Caco-2 (cell line): ENCODE measurements at regions not wholly inside any gene's neighbourhood (a gene's known extent, or its start where the extent isn't known, plus 50 kb on each side); places are given as distances from the start of the nearest gene placed in this dataset.

Experiments
- BruUV-seq: library from RNA; stranded (reverse); fragments of 400-500 nt; replicated peaks from 2 replicates; lab custom pipeline; 2021; lab: Mats Ljungman, UMichigan
- CTCF ChIA-PET: fragments of 300-600 bp; sonication (Branson Sonifier 250); formaldehyde crosslinking; loops from one replicate; lab custom pipeline; 2022; ENCODE audit warnings: antibody characterized with exemption; lab: Charles Lee
- POLR2A ChIA-PET: fragments of 300-600 bp; sonication (Branson Sonifier 250); formaldehyde crosslinking; loops from one replicate; lab custom pipeline; 2022; ENCODE audit warnings: antibody characterized with exemption; lab: Charles Lee
- DNase-seq, 2 experiments: peaks; one replicate each; pipeline versions ENCODE4 v3.0.0 to v3.0.0-alpha.2; 2020 to 2022
- H3K27me3 ChIP-seq: replicated peaks from 2 replicates; pipeline ENCODE4 v1.6.0; 2011; ENCODE audit warnings: low read length; ENCODE audit not compliant: control insufficient read depth, insufficient read depth
- H3K36me3 ChIP-seq: 2 replicates; pipeline ENCODE4 v1.5.1; 2011; ENCODE audit warnings: low read length; ENCODE audit not compliant: control insufficient read depth, insufficient read depth
- H3K4me1 ChIP-seq: fragments of 250-450 bp; sonication (Bioruptor Pico); 2 replicates; pipeline ENCODE4 v1.5.1; 2020; ENCODE audit warnings: mild to moderate bottlenecking
- H3K4me3 ChIP-seq: 2 replicates; pipeline ENCODE4 v1.5.1; 2011; ENCODE audit warnings: low read depth, mild to moderate bottlenecking, control low read depth, low read length
- H3K9me3 ChIP-seq: fragments of 250-450 bp; sonication (Bioruptor Pico); 2 replicates; pipeline ENCODE4 v1.5.1; 2020; ENCODE audit warnings: mild to moderate bottlenecking, moderate library complexity
- H3K27ac Mint-ChIP-seq: one replicate; pipeline ENCODE4 v1.8.0; 2022; ENCODE audit warnings: mixed read lengths; ENCODE audit not compliant: unreplicated experiment
- H3K27me3 Mint-ChIP-seq: one replicate; pipeline ENCODE4 v1.8.0; 2022; ENCODE audit warnings: mixed read lengths; ENCODE audit not compliant: insufficient read depth, unreplicated experiment
- H3K36me3 Mint-ChIP-seq: one replicate; pipeline ENCODE4 v1.8.0; 2022; ENCODE audit warnings: mild to moderate bottlenecking, mixed read lengths; ENCODE audit not compliant: insufficient read depth, unreplicated experiment
- H3K4me1 Mint-ChIP-seq: one replicate; pipeline ENCODE4 v1.8.0; 2022; ENCODE audit warnings: low read depth, mixed read lengths; ENCODE audit not compliant: unreplicated experiment
- H3K4me3 Mint-ChIP-seq: one replicate; pipeline ENCODE4 v1.8.0; 2022; ENCODE audit warnings: mild to moderate bottlenecking, moderate library complexity, mixed read lengths; ENCODE audit not compliant: unreplicated experiment
- H3K9me3 Mint-ChIP-seq: one replicate; pipeline ENCODE4 v1.8.0; 2022; ENCODE audit warnings: mixed read lengths; ENCODE audit not compliant: unreplicated experiment
- CTCF ChIP-seq, 2 experiments: fragments of 200-600 bp in 1 of 2; IDR thresholded peaks; 1 replicate in 1 of 2; 2 replicates in 1 of 2; pipeline versions ENCODE4 v1.5.1 to v1.8.0; 2011 to 2022; ENCODE audit warnings: antibody characterized with exemption in 1 of 2, control low read depth in 1 of 2, inconsistent platforms in 1 of 2, low read depth in 1 of 2, low read length in 1 of 2, mild to moderate bottlenecking in 1 of 2, moderate library complexity in 1 of 2; ENCODE audit not compliant: insufficient read depth in 1 of 2, severe bottlenecking in 1 of 2, unreplicated experiment in 1 of 2
- intact Hi-C: fragments of 100-400 bp; cut with micrococcal nuclease; formaldehyde crosslinking; loops from one replicate; pipeline ENCODE4 v1.10.0; 2022; ENCODE audit not compliant: unreplicated experiment

GRCh38 chr18:52130624-52131301, 209.2 kb upstream of the DCC start:
- intact Hi-C loops, result no loop called here
- Mint-ChIP-seq H3K4me1 (no peaks in the 10 kb centered on the region), H3K27me3 (peaks cover 2% of the 10 kb centered on the region), H3K36me3 (no peaks in the 10 kb centered on the region), H3K4me3 (no peak overlapping the region), H3K9me3 (no peaks in the 10 kb centered on the region), H3K27ac (no peak overlapping the region)
- TF ChIP-seq CTCF (IDR thresholded peaks at IDR 0.05; ENCODE audit: insufficient read depth in 1 of 2, low read depth in 1 of 2, low read length in 1 of 2, severe bottlenecking in 1 of 2, unreplicated experiment in 1 of 2), result no peak
- no TSS peak for BruUV-seq
- H3K4me1 ChIP-seq, result no peaks in the 10 kb centered on the region
- POLR2A ChIA-PET, result no interaction called here
- CTCF ChIA-PET, result no interaction called here
- no peaks in the 10 kb centered on the region for H3K9me3 ChIP-seq
- no peaks in the 10 kb centered on the region for H3K27me3 ChIP-seq
- no peak for DNase-seq
- H3K4me3 ChIP-seq, result no peak overlapping the region
- H3K36me3 ChIP-seq, result no peaks in the 10 kb centered on the region

GRCh38 chr18:52131845-52132244, 208.2 kb upstream of the DCC start:
- no peaks in the 10 kb centered on the region for H3K9me3 Mint-ChIP-seq
- H3K27me3 Mint-ChIP-seq, result peaks cover 2% of the 10 kb centered on the region
- no peaks in the 10 kb centered on the region for H3K27me3 ChIP-seq
- no peak for DNase-seq
- BruUV-seq, result no TSS peak
- H3K36me3 Mint-ChIP-seq, result no peaks in the 10 kb centered on the region
- no peaks in the 10 kb centered on the region for H3K4me1 Mint-ChIP-seq
- intact Hi-C loops, result no loop called here
- no peak overlapping the region for H3K27ac Mint-ChIP-seq
- H3K36me3 ChIP-seq, result no peaks in the 10 kb centered on the region
- H3K4me3 Mint-ChIP-seq, result no peak overlapping the region
- no peaks in the 10 kb centered on the region for H3K4me1 ChIP-seq
- CTCF ChIA-PET, result no interaction called here
- POLR2A ChIA-PET, result no interaction called here
- no peaks in the 10 kb centered on the region for H3K9me3 ChIP-seq
- H3K4me3 ChIP-seq, result no peak overlapping the region
- TF ChIP-seq CTCF (IDR thresholded peaks at IDR 0.05; ENCODE audit: insufficient read depth in 1 of 2, low read depth in 1 of 2, low read length in 1 of 2, severe bottlenecking in 1 of 2, unreplicated experiment in 1 of 2), result no peak

- H3K4me3 ChIP-seq, result no peak overlapping the region
- CTCF ChIA-PET, result no interaction called here
- no peaks in the 10 kb centered on the region for H3K27me3 ChIP-seq
- Mint-ChIP-seq H3K36me3 (no peaks in the 10 kb centered on the region), H3K27me3 (no peaks in the 10 kb centered on the region), H3K27ac (no peak overlapping the region), H3K9me3 (no peaks in the 10 kb centered on the region), H3K4me3 (no peak overlapping the region), H3K4me1 (no peaks in the 10 kb centered on the region)
- DNase-seq, result no peak
- POLR2A ChIA-PET, result no interaction called here
- no TSS peak for BruUV-seq
- H3K36me3 ChIP-seq, result no peaks in the 10 kb centered on the region
- H3K9me3 ChIP-seq, result no peaks in the 10 kb centered on the region
- TF ChIP-seq CTCF (IDR thresholded peaks at IDR 0.05; ENCODE audit: insufficient read depth in 1 of 2, low read depth in 1 of 2, low read length in 1 of 2, severe bottlenecking in 1 of 2, unreplicated experiment in 1 of 2), result no peak
- no peaks in the 10 kb centered on the region for H3K4me1 ChIP-seq
- intact Hi-C loops, result no loop called here
Measured at GRCh38 chr18:52136532-52136931, 203.5 kb upstream of the DCC start.
